HUES48 (cell line): ENCODE measurements at regions not wholly inside any gene's neighbourhood (a gene's known extent, or its start where the extent isn't known, plus 50 kb on each side); places are given as distances from the start of the nearest gene placed in this dataset.

Experiments
- H3K27ac ChIP-seq: one replicate; pipeline ENCODE4 v1.7.0; 2013; ENCODE audit warnings: low read depth, low read length, inconsistent platforms
- H3K27me3 ChIP-seq: 2 replicates; pipeline ENCODE4 v1.6.1; 2013; ENCODE audit warnings: mild to moderate bottlenecking, low read length; ENCODE audit not compliant: control insufficient read depth, insufficient read depth
- H3K36me3 ChIP-seq: 2 replicates; pipeline ENCODE4 v1.6.1; 2013; ENCODE audit warnings: low read length; ENCODE audit not compliant: control insufficient read depth, insufficient read depth
- H3K4me1 ChIP-seq: 2 replicates; pipeline ENCODE4 v1.6.1; 2013; ENCODE audit warnings: mild to moderate bottlenecking, low read length; ENCODE audit not compliant: control insufficient read depth, insufficient read depth
- H3K4me3 ChIP-seq: 2 replicates; pipeline ENCODE4 v1.5.1; 2013; ENCODE audit warnings: mild to moderate bottlenecking, low read depth, low read length
- H3K9ac ChIP-seq: 2 replicates; pipeline ENCODE4 v1.6.1; 2013; ENCODE audit warnings: mild to moderate bottlenecking, low read depth, low read length, moderate library complexity
- H3K9me3 ChIP-seq: 2 replicates; pipeline ENCODE4 v1.6.1; 2013; ENCODE audit warnings: low read length; ENCODE audit not compliant: control insufficient read depth, insufficient read depth

- no peaks in the 10 kb centered on the region for H3K27me3 ChIP-seq
- no peaks in the 10 kb centered on the region for H3K9me3 ChIP-seq
- no peak overlapping the region for H3K4me3 ChIP-seq
- no peaks in the 10 kb centered on the region for H3K36me3 ChIP-seq
- H3K9ac ChIP-seq = no peak overlapping the region
- H3K27ac ChIP-seq = no peak overlapping the region
- peaks cover 20% of the 10 kb centered on the region for H3K4me1 ChIP-seq
These were observed 243.8 kb upstream of the JADE1 start for GRCh38 chr4:128565565-128566186.

GRCh38 chr4:128565054-128565453 lies 244.4 kb upstream of the JADE1 start:
- Histone ChIP-seq H3K27ac (no peak overlapping the region), H3K36me3 (no peaks in the 10 kb centered on the region), H3K9me3 (no peaks in the 10 kb centered on the region), H3K4me1 (peaks cover 15% of the 10 kb centered on the region; the same call in 1 of the 2 replicates), H3K27me3 (no peaks in the 10 kb centered on the region), H3K9ac (no peak overlapping the region), H3K4me3 (no peak overlapping the region)

- Histone ChIP-seq H3K9ac (no peak overlapping the region), H3K9me3 (no peaks in the 10 kb centered on the region), H3K4me1 (peaks cover 14% of the 10 kb centered on the region; the same call in 1 of the 2 replicates), H3K27ac (no peak overlapping the region), H3K36me3 (no peaks in the 10 kb centered on the region), H3K27me3 (no peaks in the 10 kb centered on the region), H3K4me3 (no peak overlapping the region)
These were observed 245.3 kb upstream of the JADE1 start for GRCh38 chr4:128564081-128564630.

GRCh38 chr4:128560754-128561495 lies 248.6 kb upstream of the JADE1 start:
- no peaks in the 10 kb centered on the region for H3K27me3 ChIP-seq
- no peaks in the 10 kb centered on the region for H3K9me3 ChIP-seq
- H3K36me3 ChIP-seq = no peaks in the 10 kb centered on the region
- no peak overlapping the region for H3K4me3 ChIP-seq
- 0 out of 2 replicates have a peak, but pooled peaks cover 9% of the 10 kb centered on the region for H3K4me1 ChIP-seq
- H3K27ac ChIP-seq = no peak overlapping the region
- H3K9ac ChIP-seq = no peak overlapping the region

- peak overlapping the region; percentile 18 for H3K27ac ChIP-seq
- H3K4me1 ChIP-seq = 0 out of 2 replicates have a peak, but pooled peaks cover 9% of the 10 kb centered on the region
- H3K4me3 ChIP-seq = no peak overlapping the region
- no peaks in the 10 kb centered on the region for H3K9me3 ChIP-seq
- no peaks in the 10 kb centered on the region for H3K27me3 ChIP-seq
- H3K36me3 ChIP-seq = no peaks in the 10 kb centered on the region
- no peak overlapping the region for H3K9ac ChIP-seq
These were observed 250.4 kb upstream of the JADE1 start for GRCh38 chr4:128558896-128559679.

GRCh38 chr4:128556756-128557155 lies 252.7 kb upstream of the JADE1 start:
- no peaks in the 10 kb centered on the region for H3K36me3 ChIP-seq

GRCh38 chr4:128553686-128554515 lies 255.6 kb upstream of the JADE1 start:
- Histone ChIP-seq H3K9me3 (no peaks in the 10 kb centered on the region), H3K4me1 (no peaks in the 10 kb centered on the region), H3K27ac (no peak overlapping the region), H3K9ac (no peak overlapping the region), H3K27me3 (no peaks in the 10 kb centered on the region), H3K4me3 (no peak overlapping the region), H3K36me3 (no peaks in the 10 kb centered on the region)

More at GRCh38 chr4:128556756-128557155, 252.7 kb upstream of the JADE1 start:
- H3K27ac ChIP-seq = no peak overlapping the region
- 0 out of 2 replicates have a peak, but pooled peaks cover 9% of the 10 kb centered on the region for H3K4me1 ChIP-seq
- H3K9ac ChIP-seq = no peak overlapping the region
- H3K4me3 ChIP-seq = no peak overlapping the region
- no peaks in the 10 kb centered on the region for H3K27me3 ChIP-seq
- H3K9me3 ChIP-seq = no peaks in the 10 kb centered on the region

- Histone ChIP-seq H3K27ac (no peak overlapping the region), H3K9me3 (no peaks in the 10 kb centered on the region), H3K4me1 (no peaks in the 10 kb centered on the region), H3K4me3 (no peak overlapping the region), H3K9ac (no peak overlapping the region), H3K36me3 (no peaks in the 10 kb centered on the region), H3K27me3 (no peaks in the 10 kb centered on the region)
These were observed 257.0 kb upstream of the JADE1 start for GRCh38 chr4:128552586-128552907.

- H3K4me1 ChIP-seq = no peaks in the 10 kb centered on the region
- H3K27me3 ChIP-seq = no peaks in the 10 kb centered on the region
- H3K27ac ChIP-seq = no peak overlapping the region
- no peaks in the 10 kb centered on the region for H3K9me3 ChIP-seq
- no peak overlapping the region for H3K9ac ChIP-seq
- H3K4me3 ChIP-seq = no peak overlapping the region
- no peaks in the 10 kb centered on the region for H3K36me3 ChIP-seq
These were observed 258.2 kb upstream of the JADE1 start for GRCh38 chr4:128551280-128551679.

GRCh38 chr4:128550060-128550459 lies 259.4 kb upstream of the JADE1 start:
- H3K4me3 ChIP-seq = no peak overlapping the region
- no peak overlapping the region for H3K27ac ChIP-seq
- no peaks in the 10 kb centered on the region for H3K9me3 ChIP-seq
- H3K36me3 ChIP-seq = no peaks in the 10 kb centered on the region
- H3K27me3 ChIP-seq = no peaks in the 10 kb centered on the region
- H3K9ac ChIP-seq = no peak overlapping the region
- H3K4me1 ChIP-seq = no peaks in the 10 kb centered on the region
